Breast epithelium (tissue), 3 donors: ENCODE measurements at regions not wholly inside any gene's neighbourhood (a gene's known extent, or its start where the extent isn't known, plus 50 kb on each side); places are given as distances from the start of the nearest gene placed in this dataset.

Experiments
- POLR2A ChIP-seq: fragments of 450-650 bp; IDR thresholded peaks from one replicate; pipeline ENCODE4 v1.6.1; 2016; ENCODE audit warnings: antibody characterized with exemption, mild to moderate bottlenecking, moderate library complexity
- POLR2AphosphoS5 ChIP-seq, 3 donors: sonication (generic); formaldehyde crosslinking; IDR thresholded peaks; one replicate each; pipeline ENCODE4 v1.6.1; 2017; ENCODE audit warnings: antibody characterized with exemption in 3 of 3
- TF ChIP-seq, protein P1 (sequence below), 3 donors: fragments of 450-650 bp; IDR thresholded peaks; one replicate each; pipeline ENCODE4 v1.5.1; 2016 to 2017; ENCODE audit warnings: antibody characterized with exemption in 3 of 3, mild to moderate bottlenecking in 3 of 3, moderate library complexity in 3 of 3

DNA sequence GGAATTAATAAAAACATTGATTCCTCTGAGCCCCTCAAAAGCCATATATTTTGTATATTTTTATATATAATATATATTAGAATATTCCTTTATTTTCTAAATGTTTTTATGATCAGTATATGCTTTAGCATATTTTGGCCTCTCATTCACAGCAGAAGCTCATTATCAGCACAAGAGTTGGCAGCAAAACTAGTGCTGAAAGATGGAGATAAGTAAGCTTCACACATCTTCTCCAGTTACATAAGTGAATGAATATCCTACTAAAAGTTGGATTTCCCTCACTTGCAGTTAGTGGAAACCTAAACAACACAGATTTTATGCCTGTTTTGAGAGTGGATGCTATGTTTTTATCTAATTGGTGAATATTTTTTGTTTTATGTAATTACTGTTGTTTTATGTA lies 1303.8 kb upstream of the ADGRB3 start:
- TF ChIP-seq POLR2A = no peak
- TF ChIP-seq, protein P1, sequence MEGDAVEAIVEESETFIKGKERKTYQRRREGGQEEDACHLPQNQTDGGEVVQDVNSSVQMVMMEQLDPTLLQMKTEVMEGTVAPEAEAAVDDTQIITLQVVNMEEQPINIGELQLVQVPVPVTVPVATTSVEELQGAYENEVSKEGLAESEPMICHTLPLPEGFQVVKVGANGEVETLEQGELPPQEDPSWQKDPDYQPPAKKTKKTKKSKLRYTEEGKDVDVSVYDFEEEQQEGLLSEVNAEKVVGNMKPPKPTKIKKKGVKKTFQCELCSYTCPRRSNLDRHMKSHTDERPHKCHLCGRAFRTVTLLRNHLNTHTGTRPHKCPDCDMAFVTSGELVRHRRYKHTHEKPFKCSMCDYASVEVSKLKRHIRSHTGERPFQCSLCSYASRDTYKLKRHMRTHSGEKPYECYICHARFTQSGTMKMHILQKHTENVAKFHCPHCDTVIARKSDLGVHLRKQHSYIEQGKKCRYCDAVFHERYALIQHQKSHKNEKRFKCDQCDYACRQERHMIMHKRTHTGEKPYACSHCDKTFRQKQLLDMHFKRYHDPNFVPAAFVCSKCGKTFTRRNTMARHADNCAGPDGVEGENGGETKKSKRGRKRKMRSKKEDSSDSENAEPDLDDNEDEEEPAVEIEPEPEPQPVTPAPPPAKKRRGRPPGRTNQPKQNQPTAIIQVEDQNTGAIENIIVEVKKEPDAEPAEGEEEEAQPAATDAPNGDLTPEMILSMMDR (IDR thresholded peaks at IDR 0.05) = no peak
- no peak for TF ChIP-seq POLR2AphosphoS5 (IDR thresholded peaks at IDR 0.05)
